HG03460 (cell line): ENCODE measurements at regions not wholly inside any gene's neighbourhood (a gene's known extent, or its start where the extent isn't known, plus 50 kb on each side); places are given as distances from the start of the nearest gene placed in this dataset.
"Not testable (repeated sequence)": the region's sequence is repeated elsewhere in the genome, so short reads cannot be mapped to it uniquely, and the experiment has no call there.

Experiments
- ATAC-seq: cut with Tn5 transposase; IDR thresholded peaks from one replicate; pipeline ENCODE4 v1.9.1; 2021; ENCODE audit not compliant: unreplicated experiment

DNA sequence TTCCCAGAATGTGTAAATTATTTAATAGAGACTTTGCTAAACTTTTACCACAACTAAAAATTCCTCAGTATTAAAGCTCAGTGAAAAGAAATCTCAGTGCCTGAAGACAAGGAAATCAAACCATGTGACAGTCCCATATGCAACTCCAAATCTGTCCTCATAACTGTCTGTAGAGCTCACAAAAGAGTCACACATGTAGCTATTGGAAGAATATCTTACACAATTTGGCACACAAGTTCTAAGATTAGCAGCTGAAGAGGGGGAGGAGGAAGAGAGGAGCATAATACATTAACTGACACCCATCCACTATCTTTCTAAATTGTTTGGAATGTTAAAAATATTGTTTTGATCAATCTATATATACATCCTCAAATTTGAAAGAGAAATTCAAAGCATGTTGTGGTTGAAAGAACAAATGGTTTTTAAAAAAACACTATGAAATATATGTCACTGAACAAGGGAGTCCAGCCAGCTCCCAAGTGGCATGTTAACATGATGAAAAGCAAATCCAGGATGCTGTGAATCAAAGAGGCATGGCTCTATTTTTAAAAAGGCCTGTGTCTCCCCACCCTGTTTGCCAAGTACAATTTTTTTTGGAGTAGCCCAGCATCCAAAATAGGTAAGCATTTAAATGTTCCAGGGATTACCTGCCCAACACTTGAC, 126.3 kb upstream of the NANOGP8 start:
- no peak for ATAC-seq

DNA sequence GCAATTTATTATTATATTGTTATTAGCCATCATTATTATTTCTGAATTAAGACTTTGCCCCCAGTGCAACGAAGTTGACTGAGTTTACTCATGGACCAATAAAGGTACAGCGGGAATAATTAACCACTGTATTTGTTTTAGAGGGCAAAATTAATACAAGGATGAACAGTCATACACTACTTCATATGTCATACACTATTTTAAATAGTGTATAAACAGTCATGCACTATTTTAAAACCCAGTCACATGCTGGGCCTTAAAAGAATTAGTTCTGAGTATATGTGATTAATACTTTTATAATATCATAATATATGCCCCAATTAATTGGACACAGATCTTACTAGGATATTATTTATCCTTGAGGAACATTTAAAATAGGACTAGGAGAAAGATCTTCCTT, 125.3 kb upstream of the NANOGP8 start:
- ATAC-seq, result no peak

DNA sequence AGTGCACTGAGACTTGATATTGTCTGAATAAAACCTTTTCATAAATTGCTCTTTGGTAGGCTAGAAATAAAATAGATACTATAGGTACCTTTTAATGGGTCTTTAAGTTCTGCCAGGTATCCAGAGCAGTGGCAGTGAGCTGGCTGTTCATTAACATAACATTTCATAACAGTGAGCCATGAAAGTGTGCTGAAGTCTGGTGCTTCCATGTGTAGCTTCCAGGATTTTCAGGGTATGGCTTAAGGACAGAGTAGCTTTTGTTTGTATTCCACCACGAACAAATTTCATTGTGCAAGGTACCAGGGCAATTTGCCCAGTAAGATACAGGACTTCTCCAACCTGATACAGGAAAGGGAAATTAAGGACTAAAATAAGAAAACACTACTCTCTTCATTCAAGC, 124.7 kb upstream of the NANOGP8 start:
- ATAC-seq, result no peak

DNA sequence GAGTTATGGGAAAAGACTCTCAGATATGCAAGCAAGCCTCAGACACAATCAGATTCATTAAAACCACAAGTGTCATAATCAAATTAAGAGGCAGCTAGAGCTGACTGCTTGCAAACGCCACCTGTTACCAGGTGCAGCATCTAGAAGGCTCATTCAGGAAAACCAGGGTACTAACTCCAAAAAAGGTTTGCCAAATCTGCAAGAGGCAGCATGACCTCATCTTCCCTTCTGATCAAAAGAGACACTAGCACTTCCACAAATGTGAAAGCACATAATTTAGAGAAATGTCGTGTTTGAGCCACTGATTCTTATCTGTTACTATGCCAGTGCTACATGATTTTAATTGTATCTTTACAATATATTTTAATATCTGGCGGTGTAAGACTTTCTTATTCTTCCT, 123.3 kb upstream of the NANOGP8 start:
- ATAC-seq, result no peak

DNA sequence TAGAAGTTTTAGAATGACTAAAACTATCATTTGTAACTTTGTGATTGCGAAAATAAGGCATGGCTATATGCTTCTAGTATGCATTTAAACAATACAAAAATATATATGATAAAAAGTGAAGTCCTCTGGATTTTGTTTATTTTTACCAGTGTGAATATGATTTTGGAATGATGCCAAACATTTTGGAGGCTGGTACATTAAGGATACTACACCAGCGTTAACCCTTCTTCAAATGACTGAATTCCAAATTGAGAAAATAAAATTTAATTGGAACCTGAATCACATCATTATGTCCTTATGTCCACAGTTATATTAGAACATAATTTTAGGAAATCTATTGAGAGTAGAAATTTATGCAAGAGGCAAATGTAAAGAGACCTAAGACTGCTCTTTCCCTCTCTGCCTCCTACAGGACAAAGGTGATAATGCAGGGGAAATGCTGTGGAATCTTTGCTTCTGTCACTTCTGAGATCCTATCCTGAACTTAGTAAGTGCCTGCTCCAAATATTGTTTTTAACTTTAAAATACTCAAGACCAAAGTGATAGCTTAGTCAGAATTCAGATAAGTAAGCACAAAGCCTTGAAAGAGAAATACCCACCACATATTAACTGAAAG, 121.1 kb upstream of the NANOGP8 start:
- ATAC-seq, result no peak

DNA sequence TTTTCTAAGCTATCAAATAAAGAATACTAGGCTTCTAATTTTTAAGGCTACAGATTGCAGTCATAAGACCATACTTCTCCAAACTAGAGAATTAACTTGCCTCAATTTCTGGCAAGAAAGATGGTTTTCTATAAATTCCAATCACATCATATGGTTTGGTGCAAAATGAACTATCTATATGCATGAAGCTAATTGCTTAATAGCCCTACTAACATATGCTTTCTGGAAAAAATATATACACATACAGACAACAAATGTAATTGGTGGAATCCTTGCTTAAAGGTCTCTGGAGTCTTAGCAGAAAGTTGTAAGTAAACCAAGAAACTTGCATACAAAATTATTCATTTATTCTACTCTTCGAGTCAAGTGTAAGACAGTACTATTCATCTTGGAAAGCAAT, 113.1 kb upstream of the NANOGP8 start:
- no peak for ATAC-seq

DNA sequence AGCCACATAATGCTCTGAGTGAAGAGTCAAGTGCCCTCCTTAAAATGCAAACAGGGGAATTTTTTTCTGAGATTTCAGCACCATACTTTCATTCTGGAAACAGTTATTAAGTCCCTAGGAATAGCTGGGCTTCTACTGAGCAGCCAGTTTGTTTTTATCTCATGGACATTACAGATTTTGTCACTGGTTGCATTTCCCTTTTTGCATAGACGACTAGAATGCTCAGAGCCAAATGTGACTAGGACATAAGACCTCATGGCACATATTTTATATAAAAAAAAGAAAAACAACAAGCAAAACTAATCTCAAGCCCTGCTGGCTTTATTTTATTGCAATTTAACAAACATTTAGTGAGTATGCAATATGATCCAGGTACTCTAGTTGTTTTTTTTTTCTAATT, 112.7 kb upstream of the NANOGP8 start:
- ATAC-seq, result no peak

DNA sequence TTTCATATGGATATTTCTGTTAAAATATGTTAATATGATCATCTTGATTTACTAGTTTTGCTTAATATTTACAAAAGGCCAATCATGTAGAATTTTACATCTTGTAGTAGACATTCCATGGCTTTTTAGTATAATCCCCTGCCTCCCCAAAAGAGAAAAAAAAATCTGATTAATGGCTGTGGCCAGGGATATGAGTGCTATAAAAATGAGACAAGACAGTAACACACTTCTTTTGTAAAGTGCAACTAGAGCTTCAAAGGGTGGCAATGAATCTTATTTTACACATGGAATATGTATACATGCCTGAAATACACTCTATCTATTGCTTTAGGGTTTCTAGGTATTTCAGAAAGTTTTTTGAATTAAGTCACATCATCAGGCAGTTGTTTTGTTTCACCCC, 112.2 kb upstream of the NANOGP8 start:
- no peak for ATAC-seq

DNA sequence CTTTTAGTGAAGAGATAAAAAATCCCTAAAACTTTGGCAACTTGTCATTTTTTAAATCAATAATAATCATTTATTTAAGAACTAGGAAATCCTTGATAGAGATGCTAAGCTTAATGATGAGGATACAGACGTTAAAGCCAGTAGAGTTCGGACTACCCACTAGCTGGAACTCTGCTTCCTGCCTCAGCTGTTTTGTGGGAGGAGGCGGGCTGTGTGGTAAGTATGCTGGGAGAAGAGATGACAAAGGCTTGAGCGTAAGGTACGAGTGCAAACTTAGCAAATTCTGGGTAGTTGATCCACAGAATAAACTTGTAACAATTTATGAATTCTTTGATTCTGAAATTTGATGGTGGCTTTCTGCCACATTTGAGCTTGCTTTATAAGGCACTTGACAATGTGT, 111.2 kb upstream of the NANOGP8 start:
- ATAC-seq, result no peak

DNA sequence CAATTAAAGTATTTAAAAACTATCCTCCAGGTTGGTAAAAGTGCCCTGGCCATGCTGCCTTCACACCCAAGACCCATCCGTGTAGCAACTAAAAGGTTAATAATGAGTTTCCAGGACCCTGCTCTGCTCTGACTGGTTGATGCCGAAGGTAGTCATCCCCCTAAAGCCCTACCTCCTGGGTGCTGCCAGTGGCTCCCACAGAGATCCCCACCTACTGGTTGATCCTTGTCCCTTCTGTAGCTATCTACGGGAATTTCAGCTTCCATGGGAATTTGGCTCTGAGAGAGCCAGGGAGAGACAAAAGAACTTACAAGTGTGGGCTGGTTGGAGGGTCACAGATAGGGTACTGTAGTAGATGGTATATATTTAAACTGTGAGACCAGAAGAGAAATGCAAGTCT, 110.6 kb upstream of the NANOGP8 start:
- no peak for ATAC-seq

DNA sequence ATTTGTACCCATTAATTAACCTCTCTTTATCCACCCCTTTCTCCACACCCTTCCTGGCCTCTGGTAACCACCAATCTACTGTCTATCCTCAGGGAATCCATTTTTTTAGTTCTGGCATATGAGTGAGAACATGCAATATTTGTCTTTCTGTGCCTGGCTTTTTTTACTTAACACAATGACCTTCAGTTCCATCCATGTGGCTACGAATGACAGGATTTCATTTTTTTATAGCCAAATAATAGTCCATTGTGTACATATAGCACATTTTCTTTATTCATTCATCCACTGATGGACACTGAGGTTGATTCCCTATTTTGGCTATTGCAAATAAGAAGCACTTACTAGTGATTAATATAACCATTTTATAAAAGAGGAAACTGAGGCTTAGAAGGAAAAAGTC, 109.9 kb upstream of the NANOGP8 start:
- ATAC-seq, result no peak

DNA sequence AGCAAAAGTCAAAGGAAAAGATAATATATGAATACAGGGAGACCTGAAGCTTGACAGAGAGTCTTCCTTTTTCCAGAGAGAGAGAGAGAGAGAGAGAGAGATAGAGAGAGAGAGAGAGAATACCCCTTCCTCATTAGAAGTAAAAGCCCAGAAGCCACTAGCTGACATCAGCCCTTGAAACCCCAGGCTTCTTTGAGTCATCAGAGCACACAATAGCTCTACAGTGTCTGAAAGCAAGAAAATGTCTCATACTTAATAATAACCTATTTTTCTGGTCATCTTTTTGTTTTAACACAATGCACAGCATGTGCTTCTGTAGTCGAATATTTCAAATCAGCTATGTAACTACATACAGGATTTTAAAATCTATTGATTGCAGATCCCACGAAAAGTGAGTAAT, 109.2 kb upstream of the NANOGP8 start:
- ATAC-seq, result no peak

DNA sequence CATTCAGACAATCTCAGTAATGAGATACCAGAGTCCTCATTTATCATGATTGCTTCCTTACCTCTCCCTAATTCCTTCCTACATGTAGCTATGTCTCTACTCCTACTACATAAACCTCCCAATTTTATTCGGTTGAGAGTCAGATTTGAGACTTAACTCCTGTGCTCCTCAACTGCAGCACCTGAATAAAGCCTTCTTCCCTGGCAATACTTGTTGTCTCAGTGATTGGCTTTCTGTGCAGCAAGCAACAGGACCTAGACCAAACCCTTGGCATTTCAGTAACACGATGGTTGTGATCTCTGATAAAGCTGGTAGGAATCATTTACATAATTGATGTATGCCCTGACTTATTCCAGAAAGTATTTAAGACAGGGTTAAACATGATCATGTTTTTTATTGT, 106.7 kb upstream of the NANOGP8 start:
- ATAC-seq, result no peak

DNA sequence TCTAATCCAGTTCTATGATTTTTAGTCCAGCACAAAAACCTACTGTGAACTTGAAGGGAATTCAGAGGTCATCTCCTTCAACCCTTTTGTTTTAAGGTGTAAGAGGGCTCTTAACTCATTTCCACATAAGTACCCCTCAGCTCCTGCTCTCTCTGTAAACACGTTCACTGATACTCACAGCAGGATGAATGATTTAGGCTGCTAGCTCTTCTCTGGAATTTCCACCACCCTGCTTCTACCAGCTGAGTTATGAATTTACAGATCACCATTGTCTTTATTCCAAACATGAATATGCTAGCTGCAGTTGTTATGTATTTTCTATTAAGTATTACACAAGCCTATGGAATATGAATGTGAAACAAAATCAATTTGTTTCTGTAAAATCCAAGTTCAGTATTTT, 101.3 kb upstream of the NANOGP8 start:
- no peak for ATAC-seq

DNA sequence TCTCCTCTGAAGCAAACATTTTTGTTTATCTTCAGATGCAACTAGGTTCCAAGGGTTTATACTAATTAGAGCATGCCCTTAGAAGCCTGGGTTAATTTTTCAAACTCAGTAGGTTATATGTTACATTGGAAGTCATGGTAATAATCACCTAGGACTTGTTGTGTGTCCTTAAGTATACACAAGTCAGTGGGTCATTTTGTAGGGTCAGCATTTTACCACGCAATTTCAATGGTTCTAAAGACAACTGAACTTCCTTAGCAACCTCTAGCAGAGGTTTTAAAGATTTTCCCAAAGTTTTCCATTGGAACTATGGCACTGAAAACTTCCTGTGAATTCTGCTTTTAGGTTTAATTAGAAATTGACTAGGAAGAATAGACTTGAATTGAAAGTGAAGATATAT, 99.6 kb upstream of the NANOGP8 start:
- no peak for ATAC-seq

DNA sequence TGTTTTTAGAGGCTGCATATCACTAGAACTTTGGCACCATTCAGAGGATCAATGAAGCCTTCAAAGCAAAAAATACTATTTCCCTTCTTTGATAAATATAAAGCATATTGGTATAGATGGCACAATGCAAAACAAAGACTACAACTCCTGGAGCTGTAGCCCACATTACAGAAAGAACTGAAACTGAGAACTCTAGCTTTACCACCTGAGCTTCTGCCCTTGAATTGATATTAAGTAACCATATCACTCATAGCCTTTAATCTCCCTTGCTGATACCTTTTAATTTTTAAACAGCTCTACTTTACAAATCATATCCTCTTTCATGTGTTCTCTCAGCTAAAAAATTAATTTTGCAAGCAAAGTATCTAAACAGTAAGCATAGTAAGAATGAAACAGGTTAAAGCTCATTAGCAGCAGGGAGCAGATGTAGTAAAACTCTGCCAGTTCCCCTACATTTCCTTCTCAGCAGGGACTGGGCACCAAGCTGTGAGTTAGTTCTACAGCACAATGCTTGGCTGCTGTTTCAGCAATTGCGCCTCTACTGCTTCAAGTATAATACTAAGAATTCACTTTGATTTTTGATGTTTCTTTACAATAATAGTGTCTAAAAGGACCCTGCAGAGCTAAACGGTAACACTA, 97.9 kb upstream of the NANOGP8 start:
- peak; percentile 79 for ATAC-seq

DNA sequence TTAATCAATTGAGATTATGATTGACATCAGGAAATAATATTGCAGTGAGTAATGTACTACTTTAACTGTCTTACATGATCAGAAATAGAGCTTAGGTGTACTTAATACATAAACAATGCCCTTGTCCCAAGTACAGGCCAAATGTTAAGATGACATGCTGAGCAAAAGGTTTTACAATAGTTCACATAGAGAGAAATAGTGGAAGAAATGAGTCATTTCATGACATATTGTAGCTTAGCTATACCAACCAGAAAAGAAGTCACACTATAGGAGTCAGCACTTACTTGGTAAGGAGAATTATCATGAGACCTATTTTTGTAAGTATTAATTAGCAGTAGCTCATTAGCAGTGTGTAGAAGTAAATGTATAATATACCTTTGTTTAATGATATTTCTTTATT, 96.4 kb upstream of the NANOGP8 start:
- peak; percentile 63 for ATAC-seq

DNA sequence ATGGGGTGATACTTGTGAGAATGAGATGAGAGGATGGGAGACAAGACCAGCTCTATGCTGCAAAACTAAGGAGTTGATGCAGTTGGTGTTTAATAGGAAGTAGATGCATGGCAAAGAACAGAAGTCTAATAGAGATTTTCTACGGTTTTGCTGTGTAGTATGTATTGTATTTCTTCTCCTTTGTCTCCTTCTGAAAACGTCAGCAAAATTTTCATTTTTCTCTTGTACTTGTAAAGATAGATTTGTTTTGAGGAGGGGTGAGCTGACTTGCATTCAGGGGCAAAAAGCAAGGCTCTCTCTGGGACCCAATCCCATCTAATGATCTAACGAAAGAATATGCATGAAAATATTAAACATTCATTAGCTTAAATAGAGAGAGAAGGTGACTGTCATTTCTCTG, 94.6 kb upstream of the NANOGP8 start:
- no peak for ATAC-seq

DNA sequence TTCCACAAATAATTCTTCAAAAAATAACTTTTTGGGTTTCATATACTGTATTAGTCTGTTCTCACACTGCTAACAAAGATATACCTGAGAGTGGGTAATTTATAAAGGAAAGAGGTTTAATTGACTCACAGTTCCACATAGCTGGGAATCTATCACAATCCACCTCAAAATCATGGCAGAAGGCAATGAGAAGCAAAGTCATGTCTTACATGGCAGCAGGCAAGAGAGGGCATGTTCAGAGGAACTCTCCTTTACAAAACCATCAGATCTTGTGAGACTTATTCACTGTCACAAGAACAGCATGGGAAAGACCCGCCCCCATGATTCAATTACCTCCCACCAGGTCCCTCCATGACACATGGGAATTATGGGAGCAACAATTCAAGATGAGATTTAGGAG, 93.1 kb upstream of the NANOGP8 start:
- not testable (repeated sequence) for ATAC-seq

DNA sequence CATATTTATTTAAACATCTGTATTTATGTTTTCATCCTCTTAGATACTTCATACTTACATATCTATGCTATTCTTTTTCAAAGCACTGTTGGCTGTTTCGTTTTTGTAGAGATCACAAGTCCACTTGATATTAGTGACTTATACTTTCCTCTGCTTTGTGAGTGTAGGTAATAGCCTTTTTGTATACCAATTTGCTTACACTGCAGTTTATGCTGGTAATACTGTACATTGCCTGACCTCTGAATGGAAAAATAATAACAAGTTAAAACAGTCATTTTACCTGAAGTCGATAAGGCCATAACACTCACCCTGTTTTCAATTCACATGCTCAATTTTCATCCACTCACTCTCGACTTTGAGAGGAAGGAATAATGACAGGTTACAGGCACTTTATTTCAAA, 89.9 kb upstream of the NANOGP8 start:
- ATAC-seq, result no peak

DNA sequence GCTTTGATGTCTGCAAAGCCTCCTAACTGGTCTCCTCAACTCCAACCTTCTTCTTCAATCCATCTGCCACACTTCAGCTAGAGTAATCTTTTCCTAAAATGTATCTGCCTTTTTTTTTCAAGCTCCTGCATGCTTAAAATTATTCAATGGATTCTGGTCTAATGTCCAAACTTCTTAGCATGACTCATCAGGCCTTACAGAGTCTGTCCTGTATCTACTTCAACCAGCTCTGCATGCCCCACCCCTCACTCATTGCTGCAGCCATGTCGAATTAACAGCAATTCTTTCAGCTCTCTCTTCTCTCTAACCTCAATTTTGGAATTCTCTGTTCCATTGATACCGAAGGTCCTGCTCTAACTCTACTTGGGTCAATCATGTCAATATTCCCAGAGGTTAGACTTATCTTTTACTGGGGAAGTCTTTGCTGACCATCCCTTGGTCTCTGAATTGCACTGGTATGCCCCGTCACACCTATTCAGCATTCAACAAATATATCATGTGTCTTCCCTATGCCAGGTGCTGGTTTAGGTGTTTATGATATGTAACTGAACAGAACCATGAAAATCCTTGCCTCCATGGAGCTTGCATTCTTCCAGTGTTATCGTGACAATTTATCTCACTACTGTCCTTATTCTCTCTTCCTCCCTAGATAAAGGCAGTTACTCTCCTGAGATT, 88.5 kb upstream of the NANOGP8 start:
- ATAC-seq, result no peak

DNA sequence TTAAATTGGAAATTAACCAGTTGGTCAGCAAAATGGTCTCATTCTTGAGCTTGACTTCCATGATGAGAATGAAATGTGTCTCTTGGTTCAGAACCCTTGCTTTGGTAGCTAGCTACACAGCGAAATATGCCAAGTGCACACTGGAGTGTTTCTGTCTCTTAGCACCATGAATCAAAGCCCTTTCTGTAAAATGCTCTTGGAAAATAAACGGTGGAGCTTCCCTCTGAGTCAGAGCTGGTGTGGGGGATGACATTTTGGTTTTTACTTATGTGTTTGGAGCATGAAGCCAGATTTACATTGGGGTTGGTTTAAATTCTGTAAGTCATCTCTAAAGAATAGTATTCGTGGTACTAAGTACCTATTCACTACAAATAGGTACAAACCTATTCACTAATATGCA, 85.1 kb upstream of the NANOGP8 start:
- ATAC-seq, result no peak
